ENCODE measurements at regions not wholly inside any gene's neighbourhood (a gene's known extent, or its start where the extent isn't known, plus 50 kb on each side); places are given as distances from the start of the nearest gene placed in this dataset.
"Not testable (repeated sequence)": the region's sequence is repeated elsewhere in the genome, so short reads cannot be mapped to it uniquely, and the experiment has no call there.

DNA sequence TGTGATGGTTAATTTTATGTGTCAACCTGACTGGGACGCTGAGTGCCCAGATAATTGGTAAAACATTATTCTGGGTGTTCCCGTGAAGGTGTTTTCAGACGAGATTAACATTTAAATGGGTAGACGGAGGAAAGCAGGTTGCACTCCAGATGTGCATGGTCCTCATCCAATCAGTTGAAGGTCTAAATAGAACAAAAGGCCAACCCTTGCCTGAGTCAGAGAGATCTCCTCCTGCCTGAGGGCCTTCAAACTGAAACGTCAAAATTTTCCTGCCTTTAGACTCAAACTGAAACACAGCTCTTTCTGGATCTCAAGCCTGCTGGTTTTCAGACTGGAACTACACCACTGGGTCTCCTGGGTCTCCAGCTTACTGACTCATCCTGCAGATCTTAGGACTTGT, 73.5 kb downstream of the NPIPA8 start:
- DNase-seq: not testable (repeated sequence)

DNA sequence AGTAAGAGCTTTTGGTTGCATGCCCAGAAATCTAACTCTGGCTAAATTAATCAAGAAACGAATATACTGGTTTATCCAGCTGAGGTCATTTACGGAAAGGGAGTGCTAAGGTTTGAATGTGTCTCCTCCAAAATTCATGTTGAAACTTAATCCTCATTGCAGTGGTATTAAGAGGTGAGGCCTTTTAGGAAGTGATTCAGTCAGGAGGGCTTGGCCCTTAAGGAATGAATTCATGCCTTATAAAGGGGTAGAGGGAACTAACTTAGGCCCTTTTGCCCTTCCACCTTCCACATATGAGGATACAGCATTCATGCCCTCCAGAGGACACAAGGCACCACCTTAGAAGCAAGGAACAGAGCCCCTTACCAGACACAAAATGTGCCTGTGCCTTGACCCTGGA, 74.7 kb downstream of the NPIPA8 start:
- not testable (repeated sequence) for DNase-seq

DNA sequence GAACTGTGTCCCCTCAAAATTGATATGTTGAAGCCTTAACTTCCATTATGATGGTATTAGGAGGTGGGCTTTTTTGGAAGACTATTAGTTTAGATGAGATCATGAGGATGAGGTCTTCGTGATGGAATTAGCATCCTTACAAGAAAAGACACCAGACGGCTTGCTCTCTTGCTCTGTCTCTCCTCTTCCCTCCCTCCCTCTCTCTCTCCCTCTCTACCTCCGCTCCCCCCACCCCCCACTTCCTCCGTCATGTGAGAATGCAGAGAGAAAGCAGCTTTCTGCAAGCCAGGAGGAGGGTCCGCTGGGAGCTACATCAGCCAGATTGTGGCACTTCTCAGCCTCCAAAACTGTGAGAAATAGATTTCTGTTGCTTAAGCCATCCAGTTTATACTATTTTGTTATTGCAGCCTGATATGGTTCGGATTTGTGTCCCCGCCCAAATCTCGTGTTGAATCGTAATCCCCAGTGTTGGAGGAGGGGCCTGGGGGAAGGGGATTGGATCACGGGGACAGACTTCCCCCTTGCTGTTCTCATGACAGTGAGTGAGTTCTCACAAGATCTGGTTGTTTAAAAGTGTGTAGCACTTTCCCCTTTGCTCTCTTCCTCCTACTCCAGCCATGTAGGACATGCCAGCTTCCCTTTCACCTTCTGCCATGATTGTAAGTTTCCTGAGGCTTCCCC, 76.9 kb downstream of the NPIPA8 start:
- DNase-seq: not testable (repeated sequence)

DNA sequence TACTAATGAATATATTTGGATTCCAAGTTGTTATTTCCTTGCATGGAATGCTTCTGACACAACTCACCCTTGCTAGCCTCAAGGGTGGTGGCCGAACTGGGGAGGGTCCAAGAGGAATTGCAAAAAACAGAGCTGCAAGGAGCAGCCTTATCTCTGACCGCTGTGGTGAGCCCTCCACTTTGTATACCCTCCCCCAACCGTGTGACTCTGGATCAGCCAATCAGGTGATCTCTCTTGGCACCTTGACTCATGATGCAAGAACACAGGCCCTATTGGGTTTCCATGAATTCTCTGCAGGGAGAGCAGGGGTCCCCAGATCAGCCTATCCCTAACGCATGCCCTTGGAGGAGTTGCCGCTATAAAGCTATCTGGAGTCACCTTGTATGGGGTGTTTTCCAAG, 83.6 kb downstream of the NPIPA8 start:
- not testable (repeated sequence) for DNase-seq

DNA sequence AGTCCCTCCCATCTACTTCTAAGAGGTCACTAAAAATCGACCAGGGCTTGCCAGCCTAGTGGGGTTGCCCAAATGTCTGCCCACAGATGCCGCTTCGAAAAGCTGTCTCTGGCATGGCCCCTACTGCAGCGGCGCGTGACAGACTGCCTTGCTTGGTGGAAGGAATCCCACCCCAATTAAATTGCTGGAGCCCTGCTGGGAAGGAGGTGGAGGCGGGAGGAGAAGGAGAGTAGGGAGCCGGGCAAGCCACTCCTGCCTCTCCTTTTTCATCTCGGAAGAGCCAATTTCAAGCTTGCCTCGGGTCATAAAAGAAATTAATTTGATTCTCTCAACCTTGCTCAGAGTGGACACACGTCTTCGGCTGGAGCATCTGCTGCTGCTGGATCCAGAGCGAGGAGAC, 106.0 kb downstream of the NPIPA8 start:
- DNase-seq: not testable (repeated sequence)

- not testable (repeated sequence) for DNase-seq
Measured at GRCh38 chr16:18222054-18223009, 114.2 kb downstream of the NPIPA8 start.

DNA sequence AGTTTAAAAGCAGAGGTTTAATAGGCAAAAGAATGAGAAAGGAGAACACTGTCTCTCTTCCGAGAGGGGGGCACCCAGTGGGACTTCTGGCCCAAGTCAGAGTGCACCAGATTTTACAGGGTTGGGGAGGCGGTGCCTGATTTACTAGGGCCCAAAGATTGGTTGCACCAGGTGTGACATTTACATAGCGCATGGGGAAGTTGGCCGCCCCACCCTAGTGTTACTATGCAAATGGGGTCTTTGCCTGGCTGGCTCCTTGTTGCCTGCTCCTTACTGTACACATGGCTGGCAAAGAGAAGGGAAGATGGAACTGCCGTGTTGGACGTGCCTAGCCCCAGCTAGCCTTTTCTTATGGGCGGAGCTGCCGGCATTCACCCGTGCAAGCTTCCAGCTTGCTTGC, 118.8 kb downstream of the NPIPA8 start:
- DNase-seq: not testable (repeated sequence)

DNA sequence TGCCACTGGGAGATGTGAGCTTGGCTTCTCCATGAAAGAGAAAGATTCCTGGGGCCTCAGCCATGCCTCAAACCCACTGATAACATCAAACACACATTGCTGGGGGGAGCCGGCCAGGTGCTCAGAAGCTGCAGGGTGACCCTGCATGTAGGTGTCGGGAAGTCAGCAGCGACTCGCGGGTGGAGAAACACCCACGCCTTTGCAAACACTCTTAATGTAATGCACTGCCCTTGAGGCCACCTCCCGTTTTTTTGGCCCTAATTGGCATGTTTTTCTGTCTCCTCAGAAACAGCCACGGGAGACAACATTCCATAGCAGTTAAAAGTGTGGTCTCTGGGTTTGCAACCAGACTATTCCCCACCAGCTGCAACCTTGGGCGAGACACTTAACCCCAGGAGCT, 119.7 kb downstream of the NPIPA8 start:
- DNase-seq: not testable (repeated sequence)

- not testable (repeated sequence) for DNase-seq
Measured at GRCh38 chr16:18213810-18214209, 122.7 kb downstream of the NPIPA8 start.

DNA sequence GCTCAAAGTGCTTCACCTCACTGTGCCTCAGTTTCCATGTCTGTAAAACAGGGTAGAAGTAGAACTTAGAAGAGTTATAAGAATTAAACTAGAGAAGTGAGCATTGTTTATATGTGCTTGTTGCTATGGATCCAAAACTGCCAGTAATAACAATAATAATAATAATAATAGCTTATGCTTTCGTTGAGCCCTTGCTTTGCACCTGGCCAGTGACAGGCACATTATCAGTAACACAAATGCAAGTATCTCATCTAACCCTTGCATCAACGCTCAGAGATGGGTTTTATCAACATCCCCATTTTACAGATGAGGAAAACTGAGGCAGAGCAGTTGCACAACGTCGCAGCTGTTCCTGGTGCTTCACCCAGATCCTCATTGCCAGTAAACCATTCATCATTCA, 125.0 kb downstream of the NPIPA8 start:
- DNase-seq: not testable (repeated sequence)

- not testable (repeated sequence) for DNase-seq
Measured at GRCh38 chr16:18204786-18205185, 131.8 kb downstream of the NPIPA8 start.

DNA sequence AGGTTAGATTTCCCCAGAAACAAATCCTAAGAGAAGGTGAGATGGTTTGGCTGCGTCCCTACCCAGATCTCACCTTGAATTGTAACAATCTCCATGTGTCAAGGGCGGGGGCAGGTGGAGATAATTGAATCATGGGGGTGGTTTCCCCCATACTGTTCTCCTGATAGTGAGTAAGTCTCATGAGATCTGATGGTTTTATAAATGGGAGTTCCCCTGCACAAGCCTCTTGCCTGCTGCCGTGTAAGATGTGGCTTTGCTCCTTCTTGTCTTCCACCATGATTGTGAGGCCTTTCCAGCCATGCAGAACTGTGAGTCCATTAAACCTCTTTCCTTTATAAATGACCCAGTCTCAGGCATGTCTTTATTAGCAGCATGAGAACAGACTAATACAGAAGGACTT, 132.2 kb downstream of the NPIPA8 start:
- not testable (repeated sequence) for DNase-seq

GRCh38 chr16:18201511-18201910, 135.0 kb downstream of the NPIPA8 start:
- DNase-seq: not testable (repeated sequence)

- DNase-seq: not testable (repeated sequence)
Measured at GRCh38 chr16:18192389-18192788, 144.1 kb downstream of the NPIPA8 start.

GRCh38 chr16:18190179-18190578, 146.4 kb downstream of the NPIPA8 start:
- not testable (repeated sequence) for DNase-seq

GRCh38 chr16:18184755-18185154, 151.8 kb downstream of the NPIPA8 start:
- DNase-seq: not testable (repeated sequence)

DNA sequence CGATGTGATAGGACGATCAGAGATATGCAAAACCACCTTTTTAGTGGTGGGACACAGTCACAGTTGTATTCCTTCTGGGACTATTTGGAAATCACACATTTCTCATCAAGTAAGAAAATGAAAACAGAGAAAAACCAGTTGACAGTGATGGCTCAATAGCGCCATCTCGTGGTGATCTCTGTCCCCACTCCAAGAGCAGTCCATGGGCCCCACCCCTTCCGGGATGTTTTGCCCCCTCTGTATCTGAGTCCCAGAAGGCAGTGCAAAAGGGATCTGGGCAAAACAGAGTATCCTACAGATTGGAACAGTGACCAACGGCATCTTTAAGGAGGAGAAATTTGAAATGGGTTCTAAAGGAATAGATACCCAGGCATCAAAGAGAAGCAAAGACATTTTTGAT, 155.5 kb downstream of the NPIPA8 start:
- not testable (repeated sequence) for DNase-seq

DNA sequence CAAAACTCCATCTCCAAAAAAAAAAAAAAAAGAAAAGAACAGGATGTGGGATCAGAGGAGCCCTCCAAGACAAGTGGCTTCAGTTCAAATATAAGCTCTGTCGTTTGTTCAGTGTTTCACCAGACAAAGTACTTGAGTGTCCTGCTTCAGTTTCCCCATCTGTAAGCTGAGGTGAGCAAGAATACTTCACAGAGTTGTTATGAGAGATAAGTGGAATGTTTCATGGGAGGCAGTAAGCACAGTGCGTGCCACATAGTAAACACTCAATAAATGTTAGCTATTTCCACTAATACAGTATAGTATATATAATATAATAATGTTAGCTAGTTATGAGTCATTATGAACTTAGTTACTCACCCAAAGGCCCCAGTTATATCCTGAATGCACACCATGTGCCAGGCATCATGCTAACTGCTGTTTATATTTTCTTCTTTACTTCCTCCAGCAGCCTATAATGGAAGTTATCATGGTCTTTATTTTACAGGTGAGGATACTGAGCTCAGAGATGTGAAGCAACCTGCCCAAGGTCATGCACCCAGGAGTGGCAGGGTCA, 162.5 kb downstream of the NPIPA8 start:
- DNase-seq: not testable (repeated sequence)

DNA sequence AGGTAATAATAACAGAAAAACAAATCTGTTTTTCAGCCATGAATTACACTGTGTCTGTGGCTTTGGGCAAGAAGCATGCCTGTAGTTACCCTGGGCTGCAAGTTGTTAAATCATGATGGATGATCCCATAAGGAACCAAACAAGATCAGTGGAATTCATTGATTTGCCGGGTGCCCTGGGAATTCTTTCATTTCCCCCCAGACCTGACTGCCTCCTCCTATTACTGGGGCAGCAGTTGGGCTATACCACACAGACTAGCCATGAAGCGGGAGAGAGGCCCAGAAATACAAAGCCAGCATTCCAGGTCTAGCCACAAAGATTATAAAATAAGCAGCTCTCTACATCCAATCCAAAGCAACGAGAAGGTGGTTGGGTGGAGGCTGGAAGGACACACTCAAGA, 174.2 kb downstream of the NPIPA8 start:
- DNase-seq: not testable (repeated sequence)

- not testable (repeated sequence) for DNase-seq
Measured at GRCh38 chr16:18161224-18161623, 175.3 kb downstream of the NPIPA8 start.

DNA sequence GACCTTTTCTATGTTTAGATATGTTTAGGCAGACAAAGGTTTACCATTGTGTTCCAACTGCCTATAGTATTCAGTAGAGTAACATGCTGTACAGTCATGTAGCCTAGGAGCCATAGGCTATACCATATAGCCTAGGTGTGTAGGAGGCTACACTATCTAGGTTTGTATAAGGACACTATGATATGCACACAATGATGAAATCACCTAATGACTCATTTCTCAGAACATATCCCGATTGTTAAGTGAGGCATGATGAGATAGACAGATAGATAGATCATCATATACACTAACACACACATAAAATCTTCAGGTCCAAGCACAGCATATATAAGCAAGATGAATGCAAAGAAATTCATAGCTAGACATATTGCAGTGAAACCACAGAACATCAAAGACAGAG, 177.4 kb downstream of the NPIPA8 start:
- DNase-seq: not testable (repeated sequence)

GRCh38 chr16:18157854-18158253, 178.7 kb downstream of the NPIPA8 start:
- DNase-seq: not testable (repeated sequence)

GRCh38 chr16:18152832-18153231, 183.7 kb downstream of the NPIPA8 start:
- DNase-seq: not testable (repeated sequence)

Measured in activated naive CD4-positive, alpha-beta T cell (primary cell).